ENCODE measurements at regions not wholly inside any gene's neighbourhood (a gene's known extent, or its start where the extent isn't known, plus 50 kb on each side); places are given as distances from the start of the nearest gene placed in this dataset.
A peak's percentile ranks its signal among the peaks of the same experiment; 100 is the strongest.

DNA sequence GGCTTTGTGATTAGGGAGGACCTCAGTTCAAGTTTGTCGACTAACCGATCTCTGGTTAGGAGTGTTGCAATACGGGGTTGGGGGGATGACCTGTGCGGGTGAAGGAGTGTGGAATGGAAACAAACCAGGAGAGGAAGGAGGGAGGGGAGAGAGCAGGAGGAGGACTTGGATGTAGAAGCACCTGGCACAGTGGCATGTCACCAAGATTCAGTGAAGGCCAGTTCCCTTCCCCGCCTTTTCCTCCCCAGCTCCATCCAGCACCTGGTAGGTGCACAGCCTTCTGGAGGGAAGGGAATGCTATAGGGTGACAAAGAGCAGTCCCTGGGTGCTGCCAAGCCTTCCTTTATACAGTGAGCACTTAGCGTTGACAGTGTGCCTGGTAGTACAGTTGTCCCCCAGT is 107.4 kb upstream of the CRHR1 start:
- DNase-seq (ENCODE audit: low read depth), result peak; percentile 51
- no peak overlapping the region for H3K4me3 ChIP-seq (ENCODE audit: low read depth, low read length)
- no peak for TF ChIP-seq MYC (IDR thresholded peaks at IDR 0.05; ENCODE audit: low read depth, low read length)
- no peak for TF ChIP-seq POLR2A (IDR thresholded peaks at IDR 0.05; ENCODE audit: extremely low read depth, insufficient read length)
- TF ChIP-seq, protein P1, sequence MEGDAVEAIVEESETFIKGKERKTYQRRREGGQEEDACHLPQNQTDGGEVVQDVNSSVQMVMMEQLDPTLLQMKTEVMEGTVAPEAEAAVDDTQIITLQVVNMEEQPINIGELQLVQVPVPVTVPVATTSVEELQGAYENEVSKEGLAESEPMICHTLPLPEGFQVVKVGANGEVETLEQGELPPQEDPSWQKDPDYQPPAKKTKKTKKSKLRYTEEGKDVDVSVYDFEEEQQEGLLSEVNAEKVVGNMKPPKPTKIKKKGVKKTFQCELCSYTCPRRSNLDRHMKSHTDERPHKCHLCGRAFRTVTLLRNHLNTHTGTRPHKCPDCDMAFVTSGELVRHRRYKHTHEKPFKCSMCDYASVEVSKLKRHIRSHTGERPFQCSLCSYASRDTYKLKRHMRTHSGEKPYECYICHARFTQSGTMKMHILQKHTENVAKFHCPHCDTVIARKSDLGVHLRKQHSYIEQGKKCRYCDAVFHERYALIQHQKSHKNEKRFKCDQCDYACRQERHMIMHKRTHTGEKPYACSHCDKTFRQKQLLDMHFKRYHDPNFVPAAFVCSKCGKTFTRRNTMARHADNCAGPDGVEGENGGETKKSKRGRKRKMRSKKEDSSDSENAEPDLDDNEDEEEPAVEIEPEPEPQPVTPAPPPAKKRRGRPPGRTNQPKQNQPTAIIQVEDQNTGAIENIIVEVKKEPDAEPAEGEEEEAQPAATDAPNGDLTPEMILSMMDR (IDR thresholded peaks at IDR 0.05; ENCODE audit: low read depth, low read length), result no peak
- TF ChIP-seq, protein P2, sequence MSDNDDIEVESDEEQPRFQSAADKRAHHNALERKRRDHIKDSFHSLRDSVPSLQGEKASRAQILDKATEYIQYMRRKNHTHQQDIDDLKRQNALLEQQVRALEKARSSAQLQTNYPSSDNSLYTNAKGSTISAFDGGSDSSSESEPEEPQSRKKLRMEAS (IDR thresholded peaks at IDR 0.05; ENCODE audit: low read depth, low read length), result no peak

DNA sequence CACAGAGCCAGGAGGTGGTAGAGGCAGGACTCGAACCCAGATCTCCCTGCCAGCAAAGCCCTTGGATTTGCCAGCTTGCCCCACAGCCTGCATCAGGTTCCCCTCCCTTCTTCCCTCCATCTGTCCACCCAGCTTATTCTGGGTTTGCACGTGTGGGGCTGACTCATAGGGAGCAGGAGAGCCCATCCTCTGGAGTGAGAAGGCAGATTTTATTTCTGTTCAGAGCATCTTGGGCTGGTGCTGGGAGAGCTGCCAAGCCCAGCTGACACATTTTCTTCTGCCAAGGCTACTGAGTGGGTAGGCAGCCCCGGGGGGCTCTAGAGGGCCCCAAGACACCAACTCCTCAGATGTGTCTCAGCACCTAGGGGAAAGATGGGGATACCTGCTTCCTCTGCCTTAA is 106.3 kb upstream of the CRHR1 start:
- H3K4me3 ChIP-seq (ENCODE audit: low read depth, low read length), result no peak overlapping the region
- TF ChIP-seq POLR2A (IDR thresholded peaks at IDR 0.05; ENCODE audit: extremely low read depth, insufficient read length) (no peak), MYC (IDR thresholded peaks at IDR 0.05; ENCODE audit: low read depth, low read length) (no peak)
- TF ChIP-seq, protein P1 (IDR thresholded peaks at IDR 0.05; ENCODE audit: low read depth, low read length), result no peak
- TF ChIP-seq, protein P2 (IDR thresholded peaks at IDR 0.05; ENCODE audit: low read depth, low read length), result no peak
- DNase-seq (ENCODE audit: low read depth), result no peak

DNA sequence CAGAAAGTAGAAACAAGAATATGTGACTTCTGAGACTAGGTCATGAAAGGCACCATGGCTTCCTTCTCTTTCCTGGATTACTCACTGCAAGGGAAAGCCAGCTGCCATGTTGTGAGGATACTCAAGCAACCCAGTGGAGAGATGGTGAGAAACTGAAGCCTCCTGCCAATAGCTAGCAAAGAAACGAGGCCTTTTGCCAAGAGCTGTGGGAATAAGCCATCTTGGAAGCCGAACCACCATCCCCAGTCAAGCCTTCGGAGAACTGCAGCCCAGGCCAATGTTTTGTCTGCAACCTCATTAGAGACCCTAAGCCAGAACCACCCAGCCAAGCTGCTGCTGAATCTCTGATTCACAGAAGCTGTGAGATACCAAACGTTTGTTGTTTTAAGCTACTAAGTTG is 104.7 kb upstream of the CRHR1 start:
- no peak overlapping the region for H3K4me3 ChIP-seq (ENCODE audit: low read depth, low read length)
- DNase-seq (ENCODE audit: low read depth), result no peak
- TF ChIP-seq, protein P1 (IDR thresholded peaks at IDR 0.05; ENCODE audit: low read depth, low read length), result no peak
- TF ChIP-seq POLR2A (IDR thresholded peaks at IDR 0.05; ENCODE audit: extremely low read depth, insufficient read length) (no peak), MYC (IDR thresholded peaks at IDR 0.05; ENCODE audit: low read depth, low read length) (no peak)
- TF ChIP-seq, protein P2 (IDR thresholded peaks at IDR 0.05; ENCODE audit: low read depth, low read length), result no peak

DNA sequence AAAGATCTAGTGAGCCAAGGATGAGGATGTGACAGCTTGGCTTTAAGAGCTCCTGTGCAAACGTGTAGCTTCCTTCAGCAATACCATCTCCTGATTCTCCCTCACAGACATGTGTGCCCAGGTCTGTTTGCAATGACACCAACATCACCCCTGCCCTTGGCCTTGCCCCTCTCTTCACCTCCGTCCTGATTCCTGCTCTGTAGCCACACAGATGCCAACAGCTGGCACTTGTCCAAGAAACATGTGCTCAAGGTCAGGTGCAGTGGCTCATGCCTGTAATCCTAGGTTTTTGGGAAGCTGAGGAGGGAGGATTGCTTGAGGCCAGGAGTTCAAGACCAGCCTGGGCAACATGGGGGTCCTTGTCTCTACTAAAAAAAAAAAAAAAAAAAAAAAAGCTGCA is 103.8 kb upstream of the CRHR1 start:
- TF ChIP-seq, protein P2 (IDR thresholded peaks at IDR 0.05; ENCODE audit: low read depth, low read length), result no peak
- TF ChIP-seq POLR2A (IDR thresholded peaks at IDR 0.05; ENCODE audit: extremely low read depth, insufficient read length) (no peak), MYC (IDR thresholded peaks at IDR 0.05; ENCODE audit: low read depth, low read length) (no peak)
- TF ChIP-seq, protein P1 (IDR thresholded peaks at IDR 0.05; ENCODE audit: low read depth, low read length), result no peak
- no peak overlapping the region for H3K4me3 ChIP-seq (ENCODE audit: low read depth, low read length)
- DNase-seq (ENCODE audit: low read depth), result no peak

DNA sequence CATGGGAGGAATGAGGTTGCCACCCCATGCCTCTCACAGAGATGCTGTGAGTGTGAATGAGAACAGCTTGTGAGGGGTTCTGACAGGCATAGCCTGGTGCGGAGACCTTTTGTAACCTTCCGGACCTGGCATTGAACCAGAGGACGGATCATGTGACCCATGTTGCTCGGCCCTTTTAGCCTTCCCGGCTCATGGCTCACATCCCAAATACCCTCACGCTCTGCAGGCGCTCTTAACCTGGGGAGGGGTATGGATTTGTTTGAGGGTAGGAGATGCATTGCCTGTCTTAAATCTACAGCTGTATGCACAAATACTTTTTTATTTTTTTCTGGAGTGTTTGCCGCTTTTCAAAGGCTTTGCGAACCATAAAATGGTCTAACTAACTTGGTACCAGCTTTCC is 102.4 kb upstream of the CRHR1 start:
- no peak for DNase-seq (ENCODE audit: low read depth)
- no peak overlapping the region for H3K4me3 ChIP-seq (ENCODE audit: low read depth, low read length)
- no peak for TF ChIP-seq MYC (IDR thresholded peaks at IDR 0.05; ENCODE audit: low read depth, low read length)

DNA sequence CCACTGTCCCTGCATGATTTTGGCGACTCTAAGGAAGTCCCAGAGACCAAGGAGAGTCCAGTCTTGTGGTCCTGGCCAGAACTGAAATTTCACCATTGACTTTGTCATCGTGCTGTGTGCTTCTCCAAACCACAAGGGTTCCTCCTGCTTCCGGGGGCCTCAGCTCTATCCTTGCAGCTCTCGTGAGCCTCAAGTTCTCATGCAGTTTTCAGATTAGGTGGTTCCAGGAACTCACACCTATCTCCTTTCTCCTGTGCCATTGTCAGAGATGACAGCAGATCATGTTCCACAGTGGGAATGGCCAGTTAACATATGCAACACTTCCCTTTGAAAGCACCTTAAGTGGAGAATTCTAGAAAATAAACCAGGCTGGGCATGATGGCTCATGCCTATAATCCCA is 97.9 kb upstream of the CRHR1 start:
- DNase-seq (ENCODE audit: low read depth), result peak; percentile 82
- TF ChIP-seq MYC (IDR thresholded peaks at IDR 0.05; ENCODE audit: low read depth, low read length), result peak; percentile 31; the same call in 1 of the 2 replicates
- TF ChIP-seq, protein P1 (IDR thresholded peaks at IDR 0.05; ENCODE audit: low read depth, low read length), result no peak
- no peak overlapping the region for H3K4me3 ChIP-seq (ENCODE audit: low read depth, low read length)
